Astrocyte (in vitro differentiated cells and primary cell): ENCODE measurements at regions not wholly inside any gene's neighbourhood (a gene's known extent, or its start where the extent isn't known, plus 50 kb on each side); places are given as distances from the start of the nearest gene placed in this dataset.

Experiments
- DNase-seq: peaks from one replicate; pipeline ENCODE4 v3.0.0-alpha.2; 2010; ENCODE audit warnings: low read depth
- FAIRE-seq: peaks from 2 replicates; lab custom pipeline; 2011; peaks lifted over from hg19 to GRCh38; lab: Jason Lieb, UNC
- H2AFZ ChIP-seq: 2 replicates; pipeline ENCODE4 v1.6.0; 2012; ENCODE audit warnings: low read depth, low read length, inconsistent platforms
- H3K27ac ChIP-seq: 2 replicates; pipeline ENCODE4 v1.5.1; 2011; ENCODE audit warnings: low read depth, low read length, inconsistent platforms
- H3K27me3 ChIP-seq: 2 replicates; pipeline ENCODE4 v1.6.0; 2011; ENCODE audit warnings: low read length, inconsistent platforms; ENCODE audit not compliant: insufficient read depth
- H3K36me3 ChIP-seq: 2 replicates; pipeline ENCODE4 v1.5.1; 2011; ENCODE audit warnings: low read length, inconsistent platforms; ENCODE audit not compliant: insufficient read depth
- H3K4me1 ChIP-seq: 2 replicates; pipeline ENCODE4 v1.5.1; 2011; ENCODE audit warnings: low read length, inconsistent platforms; ENCODE audit not compliant: insufficient read depth
- H3K4me2 ChIP-seq: 2 replicates; pipeline ENCODE4 v1.6.0; 2012; ENCODE audit warnings: low read length, inconsistent platforms
- H3K4me3 ChIP-seq: 2 replicates; pipeline ENCODE4 v1.5.1; 2011; ENCODE audit warnings: low read depth, mild to moderate bottlenecking, low read length, inconsistent platforms; ENCODE audit not compliant: insufficient read depth
- H3K79me2 ChIP-seq: 2 replicates; pipeline ENCODE4 v1.6.0; 2012; ENCODE audit warnings: mild to moderate bottlenecking, low read length, inconsistent platforms; ENCODE audit not compliant: insufficient read depth
- H3K9ac ChIP-seq: 2 replicates; pipeline ENCODE4 v1.6.0; 2012; ENCODE audit warnings: mild to moderate bottlenecking, low read length, inconsistent platforms
- H3K9me3 ChIP-seq: 2 replicates; pipeline ENCODE4 v1.5.1; 2012; ENCODE audit warnings: low read depth, mild to moderate bottlenecking, low read length, inconsistent platforms; ENCODE audit not compliant: insufficient read depth
- H4K20me1 ChIP-seq: 2 replicates; pipeline ENCODE4 v1.6.0; 2012; ENCODE audit warnings: low read length, inconsistent platforms; ENCODE audit not compliant: insufficient read depth
- H3K27ac Mint-ChIP-seq: one replicate; pipeline ENCODE4 v1.8.0; 2021; ENCODE audit warnings: mild to moderate bottlenecking, mixed read lengths; ENCODE audit not compliant: unreplicated experiment
- H3K27me3 Mint-ChIP-seq: one replicate; pipeline ENCODE4 v1.8.0; 2021; ENCODE audit warnings: low read depth, mixed read lengths; ENCODE audit not compliant: unreplicated experiment
- H3K36me3 Mint-ChIP-seq: one replicate; pipeline ENCODE4 v1.8.0; 2021; ENCODE audit warnings: low read depth, mixed read lengths; ENCODE audit not compliant: unreplicated experiment
- H3K4me1 Mint-ChIP-seq: one replicate; pipeline ENCODE4 v1.8.0; 2021; ENCODE audit warnings: low read depth, mixed read lengths; ENCODE audit not compliant: unreplicated experiment
- H3K4me3 Mint-ChIP-seq: one replicate; pipeline ENCODE4 v1.8.0; 2021; ENCODE audit warnings: mild to moderate bottlenecking, moderate library complexity, mixed read lengths; ENCODE audit not compliant: unreplicated experiment
- H3K9me3 Mint-ChIP-seq: one replicate; pipeline ENCODE4 v1.8.0; 2021; ENCODE audit warnings: mild to moderate bottlenecking, mixed read lengths; ENCODE audit not compliant: unreplicated experiment
- CTCF ChIP-seq: IDR thresholded peaks from 2 replicates; pipeline ENCODE4 v1.5.1; 2011; ENCODE audit warnings: low read depth, mild to moderate bottlenecking, inconsistent platforms, low read length, moderate library complexity; ENCODE audit not compliant: insufficient read depth
- EZH2 ChIP-seq: IDR thresholded peaks from 2 replicates; pipeline ENCODE4 v1.6.1; 2012; ENCODE audit warnings: mild to moderate bottlenecking, low read length, inconsistent platforms; ENCODE audit not compliant: insufficient read depth

- Histone ChIP-seq H3K36me3 (no peaks in the 10 kb centered on the region), H2AFZ (no peak overlapping the region), H3K79me2 (no peaks in the 10 kb centered on the region), H3K4me2 (no peak overlapping the region), H4K20me1 (no peaks in the 10 kb centered on the region), H3K4me1 (no peaks in the 10 kb centered on the region), H3K27ac (no peak overlapping the region), H3K27me3 (no peaks in the 10 kb centered on the region), H3K9me3 (no peaks in the 10 kb centered on the region), H3K4me3 (no peak overlapping the region), H3K9ac (no peak overlapping the region)
- Mint-ChIP-seq H3K4me3 (no peak overlapping the region), H3K9me3 (peaks cover 1% of the 10 kb centered on the region), H3K27me3 (no peaks in the 10 kb centered on the region), H3K4me1 (no peaks in the 10 kb centered on the region), H3K27ac (no peak overlapping the region), H3K36me3 (no peaks in the 10 kb centered on the region)
- DNase-seq (no peak), FAIRE-seq (no peak)
- TF ChIP-seq CTCF (no peak), EZH2 (no peak)
Measured at GRCh38 chrX:81054904-81055303, 146.8 kb downstream of the HMGN5 start.

DNA sequence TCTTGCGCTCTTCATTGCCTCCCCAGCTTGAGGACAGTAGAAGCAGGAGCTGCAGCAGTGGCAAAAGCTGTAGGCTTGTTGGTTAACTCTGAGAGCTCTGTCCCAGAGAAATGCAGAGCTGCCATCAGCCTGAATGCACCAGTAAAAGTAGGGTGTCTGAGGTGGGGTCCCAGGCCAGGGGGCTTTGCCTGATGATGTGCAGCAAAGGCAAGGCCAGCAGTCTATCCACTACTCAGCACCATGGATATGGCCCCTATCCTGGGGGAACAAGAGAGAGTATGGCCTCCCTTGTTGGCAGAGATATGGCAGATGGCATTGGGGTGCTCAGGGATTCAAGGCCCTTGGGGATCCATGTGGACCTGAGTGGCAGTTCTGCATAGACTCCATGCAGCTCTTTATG lies 180.2 kb downstream of the HMGN5 start:
- H3K27me3 Mint-ChIP-seq: no peaks in the 10 kb centered on the region
- TF ChIP-seq CTCF (no peak), EZH2 (no peak)
- Histone ChIP-seq H3K79me2 (no peaks in the 10 kb centered on the region), H2AFZ (no peak overlapping the region), H3K4me3 (no peak overlapping the region), H3K36me3 (no peaks in the 10 kb centered on the region), H3K4me2 (no peak overlapping the region), H3K27ac (no peak overlapping the region), H3K4me1 (no peaks in the 10 kb centered on the region), H3K9ac (no peak overlapping the region), H3K27me3 (no peaks in the 10 kb centered on the region), H4K20me1 (no peaks in the 10 kb centered on the region), H3K9me3 (no peaks in the 10 kb centered on the region)
- H3K27ac Mint-ChIP-seq: no peak overlapping the region
- H3K4me1 Mint-ChIP-seq: no peaks in the 10 kb centered on the region
- DNase-seq: no peak
- H3K36me3 Mint-ChIP-seq: no peaks in the 10 kb centered on the region
- no peak for FAIRE-seq
- H3K4me3 Mint-ChIP-seq: no peak overlapping the region
- no peaks in the 10 kb centered on the region for H3K9me3 Mint-ChIP-seq

DNA sequence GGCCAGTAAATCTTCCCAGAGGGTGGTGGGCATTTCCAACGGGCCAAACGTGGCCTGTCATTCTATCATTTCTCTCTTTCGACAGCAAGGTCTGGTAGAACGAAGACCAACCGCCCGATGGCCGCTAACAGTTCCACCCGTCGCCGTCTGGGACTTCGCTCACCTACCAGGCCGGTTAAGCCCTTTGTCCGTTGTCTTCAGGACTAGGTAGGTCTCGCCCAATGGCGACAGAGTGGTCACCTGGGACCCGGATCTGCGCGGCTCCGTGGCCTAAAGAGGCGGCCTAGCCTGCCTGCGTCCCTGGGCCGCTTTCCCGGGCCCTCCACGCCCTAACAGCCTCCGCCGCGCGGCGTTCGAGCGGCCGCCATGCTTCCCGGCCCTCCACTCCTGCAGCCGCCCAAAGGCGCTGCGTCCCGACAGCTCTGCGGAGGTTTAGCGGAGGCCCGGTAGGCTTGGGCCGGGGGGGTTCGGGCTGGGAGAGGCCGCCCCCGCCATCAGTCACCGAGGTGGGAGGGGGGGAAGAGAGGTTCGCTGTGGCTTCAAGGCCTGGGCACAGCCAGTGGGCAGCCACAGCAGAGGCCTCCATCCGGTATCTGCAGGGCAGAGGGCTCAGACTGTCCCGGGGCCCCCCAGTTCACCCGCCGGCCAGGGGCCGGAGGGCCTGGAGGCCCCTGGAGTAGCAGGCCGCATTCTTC lies 194.0 kb upstream of the BRWD3 start:
- Histone ChIP-seq H3K4me1 (no peaks in the 10 kb centered on the region), H3K36me3 (no peaks in the 10 kb centered on the region), H3K79me2 (no peaks in the 10 kb centered on the region), H3K27me3 (no peaks in the 10 kb centered on the region), H3K9ac (no peak overlapping the region), H2AFZ (no peak overlapping the region), H3K9me3 (no peaks in the 10 kb centered on the region), H3K27ac (no peak overlapping the region), H3K4me2 (no peak overlapping the region), H4K20me1 (no peaks in the 10 kb centered on the region), H3K4me3 (no peak overlapping the region)
- Mint-ChIP-seq H3K36me3 (no peaks in the 10 kb centered on the region), H3K27me3 (no peaks in the 10 kb centered on the region), H3K9me3 (peaks cover 2% of the 10 kb centered on the region), H3K27ac (no peak overlapping the region), H3K4me3 (no peak overlapping the region), H3K4me1 (no peaks in the 10 kb centered on the region)
- TF ChIP-seq CTCF: no peak
- no peak for TF ChIP-seq EZH2
- DNase-seq: no peak
- FAIRE-seq: no peak
